ENCODE measurements at regions not wholly inside any gene's neighbourhood (a gene's known extent, or its start where the extent isn't known, plus 50 kb on each side); places are given as distances from the start of the nearest gene placed in this dataset.

GRCh38 chr14:96997996-96998395 is 200.8 kb downstream of the VRK1 start:
- TF ChIP-seq EZH2 (IDR thresholded peaks at IDR 0.05; ENCODE audit: borderline replicate concordance) (no peak), EZH2phosphoT487 (IDR thresholded peaks at IDR 0.05; ENCODE audit: low read depth, severe bottlenecking, unreplicated experiment) (no peak)
- TF ChIP-seq, protein P1, sequence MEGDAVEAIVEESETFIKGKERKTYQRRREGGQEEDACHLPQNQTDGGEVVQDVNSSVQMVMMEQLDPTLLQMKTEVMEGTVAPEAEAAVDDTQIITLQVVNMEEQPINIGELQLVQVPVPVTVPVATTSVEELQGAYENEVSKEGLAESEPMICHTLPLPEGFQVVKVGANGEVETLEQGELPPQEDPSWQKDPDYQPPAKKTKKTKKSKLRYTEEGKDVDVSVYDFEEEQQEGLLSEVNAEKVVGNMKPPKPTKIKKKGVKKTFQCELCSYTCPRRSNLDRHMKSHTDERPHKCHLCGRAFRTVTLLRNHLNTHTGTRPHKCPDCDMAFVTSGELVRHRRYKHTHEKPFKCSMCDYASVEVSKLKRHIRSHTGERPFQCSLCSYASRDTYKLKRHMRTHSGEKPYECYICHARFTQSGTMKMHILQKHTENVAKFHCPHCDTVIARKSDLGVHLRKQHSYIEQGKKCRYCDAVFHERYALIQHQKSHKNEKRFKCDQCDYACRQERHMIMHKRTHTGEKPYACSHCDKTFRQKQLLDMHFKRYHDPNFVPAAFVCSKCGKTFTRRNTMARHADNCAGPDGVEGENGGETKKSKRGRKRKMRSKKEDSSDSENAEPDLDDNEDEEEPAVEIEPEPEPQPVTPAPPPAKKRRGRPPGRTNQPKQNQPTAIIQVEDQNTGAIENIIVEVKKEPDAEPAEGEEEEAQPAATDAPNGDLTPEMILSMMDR (IDR thresholded peaks at IDR 0.05; ENCODE audit: poor library complexity): no peak
